H9 (cell line): ENCODE measurements at regions not wholly inside any gene's neighbourhood (a gene's known extent, or its start where the extent isn't known, plus 50 kb on each side); places are given as distances from the start of the nearest gene placed in this dataset.

Experiments used
- DNase-seq: peaks from one replicate; pipeline ENCODE4 v3.0.0-alpha.2; 2017
- H2AFZ ChIP-seq: one replicate; pipeline ENCODE4 v1.6.1; 2013; ENCODE audit warnings: mild to moderate bottlenecking, low read length, control low read depth, moderate library complexity
- H2AK5ac ChIP-seq: 2 replicates; pipeline ENCODE4 v1.6.1; 2013; ENCODE audit warnings: low read length, control low read depth, mixed read lengths; ENCODE audit not compliant: insufficient read length
- H2BK120ac ChIP-seq: one replicate; pipeline ENCODE4 v1.6.1; 2013; ENCODE audit warnings: low read depth, mild to moderate bottlenecking, low read length, control low read depth, inconsistent platforms; ENCODE audit not compliant: poor library complexity, severe bottlenecking
- H2BK12ac ChIP-seq: 2 replicates; pipeline ENCODE4 v1.6.1; 2013; ENCODE audit warnings: low read length, control low read depth, mixed read lengths, low read depth; ENCODE audit not compliant: insufficient read length
- H2BK15ac ChIP-seq: 2 replicates; pipeline ENCODE4 v1.6.1; 2013; ENCODE audit warnings: low read depth, low read length, control low read depth
- H2BK20ac ChIP-seq: one replicate; pipeline ENCODE4 v1.6.1; 2013; ENCODE audit warnings: low read depth, mild to moderate bottlenecking, low read length, control low read depth, inconsistent platforms; ENCODE audit not compliant: poor library complexity, severe bottlenecking
- H2BK5ac ChIP-seq: 2 replicates; pipeline ENCODE4 v1.6.1; 2013; ENCODE audit warnings: low read length, control low read depth, mixed read lengths; ENCODE audit not compliant: insufficient read length
- H3K14ac ChIP-seq: 2 replicates; pipeline ENCODE4 v1.6.1; 2013; ENCODE audit warnings: low read length, control low read depth; ENCODE audit not compliant: insufficient read depth
- H3K18ac ChIP-seq: 2 replicates; pipeline ENCODE4 v1.6.1; 2013; ENCODE audit warnings: low read depth, mild to moderate bottlenecking, mixed read lengths, low read length, control low read depth; ENCODE audit not compliant: insufficient read length
- H3K23ac ChIP-seq: 2 replicates; pipeline ENCODE4 v1.6.1; 2013; ENCODE audit warnings: low read length, control low read depth, mixed read lengths, low read depth; ENCODE audit not compliant: insufficient read length
- H3K23me2 ChIP-seq: 2 replicates; pipeline ENCODE4 v1.6.1; 2013; ENCODE audit warnings: low read depth, mild to moderate bottlenecking, mixed read lengths, low read length, control low read depth; ENCODE audit not compliant: insufficient read length, poor library complexity, severe bottlenecking
- H3K27ac ChIP-seq: 2 replicates; pipeline ENCODE4 v1.5.1; 2013; ENCODE audit warnings: low read length, control low read depth, mixed read lengths, low read depth; ENCODE audit not compliant: insufficient read length
- H3K27me3 ChIP-seq: 2 replicates; pipeline ENCODE4 v1.6.1; 2013; ENCODE audit warnings: low read length, control low read depth, inconsistent platforms; ENCODE audit not compliant: insufficient read depth
- H3K4ac ChIP-seq: 2 replicates; pipeline ENCODE4 v1.6.1; 2013; ENCODE audit warnings: low read depth, mild to moderate bottlenecking, control low read depth, inconsistent platforms, low read length, moderate library complexity
- H3K4me1 ChIP-seq: 2 replicates; pipeline ENCODE4 v1.6.1; 2013; ENCODE audit warnings: low read length, control low read depth, inconsistent platforms; ENCODE audit not compliant: insufficient read depth
- H3K4me2 ChIP-seq: 2 replicates; pipeline ENCODE4 v1.6.1; 2013; ENCODE audit warnings: low read length, control low read depth, mixed read lengths; ENCODE audit not compliant: insufficient read length, insufficient read depth
- H3K56ac ChIP-seq: 2 replicates; pipeline ENCODE4 v1.6.1; 2013; ENCODE audit warnings: low read depth, mild to moderate bottlenecking, mixed read lengths, low read length, control low read depth; ENCODE audit not compliant: insufficient read length
- H3K79me1 ChIP-seq: 2 replicates; pipeline ENCODE4 v1.6.1; 2013; ENCODE audit warnings: low read depth, mild to moderate bottlenecking, moderate library complexity, low read length, control low read depth, inconsistent platforms; ENCODE audit not compliant: insufficient read depth, poor library complexity, severe bottlenecking
- H3K79me2 ChIP-seq: 2 replicates; pipeline ENCODE4 v1.6.1; 2013; ENCODE audit warnings: low read length, control low read depth, inconsistent platforms; ENCODE audit not compliant: insufficient read depth
- H3K9ac ChIP-seq: 2 replicates; pipeline ENCODE4 v1.6.1; 2013; ENCODE audit warnings: low read length, control low read depth, mixed read lengths; ENCODE audit not compliant: insufficient read length; ENCODE audit errors: extremely low read depth
- H3K9me3 ChIP-seq: one replicate; pipeline ENCODE4 v1.6.1; 2013; ENCODE audit warnings: low read depth, low read length, inconsistent platforms; ENCODE audit not compliant: control insufficient read depth
- H3T11ph ChIP-seq: one replicate; pipeline ENCODE4 v1.6.1; 2013; ENCODE audit warnings: mild to moderate bottlenecking, low read length, control low read depth, inconsistent platforms
- H4K20me1 ChIP-seq: one replicate; pipeline ENCODE4 v1.6.1; 2013; ENCODE audit not compliant: control insufficient read depth, insufficient read length, insufficient read depth
- H4K5ac ChIP-seq: 2 replicates; pipeline ENCODE4 v1.6.1; 2013; ENCODE audit warnings: low read depth, mild to moderate bottlenecking, mixed read lengths, low read length, control low read depth; ENCODE audit not compliant: insufficient read length
- H4K8ac ChIP-seq: replicated peaks from 2 replicates; pipeline ENCODE4 v1.6.1; 2013; ENCODE audit warnings: low read length, control low read depth, mixed read lengths, low read depth; ENCODE audit not compliant: insufficient read length
- H4K91ac ChIP-seq: 2 replicates; pipeline ENCODE4 v1.6.1; 2013; ENCODE audit warnings: low read depth, mild to moderate bottlenecking, moderate library complexity, mixed read lengths, low read length, control low read depth; ENCODE audit not compliant: insufficient read length
- H3K27ac Mint-ChIP-seq, 3 experiments: 2 replicates in 2 of 3; 3 replicates in 1 of 3; pipeline ENCODE4 v1.8.0; 2020 to 2021; ENCODE audit warnings: mixed read lengths in 3 of 3, mild to moderate bottlenecking in 1 of 3, moderate library complexity in 1 of 3
- H3K27me3 Mint-ChIP-seq: 2 replicates; pipeline ENCODE4 v1.8.0; 2021; ENCODE audit warnings: low read depth, mild to moderate bottlenecking, moderate library complexity, mixed read lengths
- H3K36me3 Mint-ChIP-seq, 3 experiments: 2 replicates in 2 of 3; 3 replicates in 1 of 3; pipeline ENCODE4 v1.8.0; 2020 to 2021; ENCODE audit warnings: low read depth in 3 of 3, mixed read lengths in 3 of 3; ENCODE audit not compliant: insufficient read depth in 1 of 3
- H3K4me1 Mint-ChIP-seq, 2 experiments: 2 replicates each; pipeline ENCODE4 v1.8.0; 2020; ENCODE audit warnings: mixed read lengths in 2 of 2
- H3K4me3 Mint-ChIP-seq, 2 experiments: 2 replicates in 1 of 2; 3 replicates in 1 of 2; pipeline ENCODE4 v1.8.0; 2020 to 2021; ENCODE audit warnings: mild to moderate bottlenecking in 2 of 2, mixed read lengths in 2 of 2, moderate library complexity in 1 of 2
- H3K9me3 Mint-ChIP-seq, 2 experiments: 2 replicates in 1 of 2; 3 replicates in 1 of 2; pipeline ENCODE4 v1.8.0; 2020; ENCODE audit warnings: mild to moderate bottlenecking in 2 of 2, mixed read lengths in 2 of 2, moderate library complexity in 1 of 2
- WGBS: extraction: QIAGEN DNeasy Blood & Tissue Kit; methylation state at CpG from one replicate; pipeline ENCODE4 v1.1.7; 2013; ENCODE audit warnings: missing lambda C conversion rate, low lambda C conversion rate, mixed read lengths; ENCODE audit not compliant: insufficient read length; ENCODE audit errors: extremely low coverage; 5-methylcytosine and 5-hydroxymethylcytosine counted together
- TF ChIP-seq, protein P1 (sequence below): fragments of 200-600 bp; sonication (generic); conservative IDR thresholded peaks from 3 replicates; pipeline ENCODE4 v1.8.0; 2021; ENCODE audit warnings: antibody characterized with exemption, mild to moderate bottlenecking

DNA sequence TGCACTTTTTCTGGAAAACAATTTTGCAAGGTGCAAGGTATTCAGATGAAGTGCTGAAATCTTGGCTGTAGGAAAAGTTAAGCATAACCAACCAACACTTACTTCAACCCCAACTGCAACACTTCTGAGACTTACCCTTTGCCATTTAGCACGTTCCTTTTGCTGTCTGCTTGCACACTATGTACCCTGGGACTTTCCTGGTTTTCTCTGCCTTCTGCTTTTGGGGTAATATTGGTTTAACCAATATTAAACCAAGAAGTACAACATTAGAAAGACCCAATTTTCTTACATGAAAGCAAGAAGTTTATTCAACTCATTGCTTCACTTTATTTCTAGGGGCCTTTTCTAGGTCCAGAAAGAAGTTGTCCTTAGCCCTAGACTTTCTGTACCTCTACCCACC, 193.0 kb downstream of the HLX start:
- H2BK12ac ChIP-seq, result no peak overlapping the region
- H4K20me1 ChIP-seq, result no peaks in the 10 kb centered on the region
- no peak overlapping the region for H2AFZ ChIP-seq
- no peak overlapping the region for H2AK5ac ChIP-seq
- H4K5ac ChIP-seq, result no peak overlapping the region
- no peaks in the 10 kb centered on the region for H3K27me3 ChIP-seq
- no peak overlapping the region for H3T11ph ChIP-seq
- H3K23ac ChIP-seq, result no peak overlapping the region
- H4K91ac ChIP-seq, result no peak overlapping the region
- no peak overlapping the region for H3K4me3 Mint-ChIP-seq
- no peaks in the 10 kb centered on the region for H3K4me1 ChIP-seq
- H2BK5ac ChIP-seq, result no peak overlapping the region
- H3K27ac Mint-ChIP-seq, result no peak overlapping the region
- no peak for DNase-seq
- no peak overlapping the region for H3K56ac ChIP-seq
- H3K4me2 ChIP-seq, result no peak overlapping the region
- H3K14ac ChIP-seq, result no peak overlapping the region
- no peaks in the 10 kb centered on the region for H3K79me2 ChIP-seq
- H3K27ac ChIP-seq, result no peak overlapping the region
- H3K9ac ChIP-seq, result no peak overlapping the region
- H4K8ac ChIP-seq, result no peak overlapping the region
- no peaks in the 10 kb centered on the region; the same call in 1 of the 2 replicates for H3K27me3 Mint-ChIP-seq
- no peak overlapping the region for H2BK15ac ChIP-seq
- no peak overlapping the region for H3K4ac ChIP-seq
- no peaks in the 10 kb centered on the region for H3K23me2 ChIP-seq
- TF ChIP-seq, protein P1, sequence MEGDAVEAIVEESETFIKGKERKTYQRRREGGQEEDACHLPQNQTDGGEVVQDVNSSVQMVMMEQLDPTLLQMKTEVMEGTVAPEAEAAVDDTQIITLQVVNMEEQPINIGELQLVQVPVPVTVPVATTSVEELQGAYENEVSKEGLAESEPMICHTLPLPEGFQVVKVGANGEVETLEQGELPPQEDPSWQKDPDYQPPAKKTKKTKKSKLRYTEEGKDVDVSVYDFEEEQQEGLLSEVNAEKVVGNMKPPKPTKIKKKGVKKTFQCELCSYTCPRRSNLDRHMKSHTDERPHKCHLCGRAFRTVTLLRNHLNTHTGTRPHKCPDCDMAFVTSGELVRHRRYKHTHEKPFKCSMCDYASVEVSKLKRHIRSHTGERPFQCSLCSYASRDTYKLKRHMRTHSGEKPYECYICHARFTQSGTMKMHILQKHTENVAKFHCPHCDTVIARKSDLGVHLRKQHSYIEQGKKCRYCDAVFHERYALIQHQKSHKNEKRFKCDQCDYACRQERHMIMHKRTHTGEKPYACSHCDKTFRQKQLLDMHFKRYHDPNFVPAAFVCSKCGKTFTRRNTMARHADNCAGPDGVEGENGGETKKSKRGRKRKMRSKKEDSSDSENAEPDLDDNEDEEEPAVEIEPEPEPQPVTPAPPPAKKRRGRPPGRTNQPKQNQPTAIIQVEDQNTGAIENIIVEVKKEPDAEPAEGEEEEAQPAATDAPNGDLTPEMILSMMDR, result no peak
- WGBS, result no CpG with 5 or more reads among the region's 1 CpG
- H3K18ac ChIP-seq, result no peak overlapping the region
- no peak overlapping the region for H2BK20ac ChIP-seq
- peaks cover 10 to 12% of the 10 kb centered on the region in 2 experiments; a peak in 3 of 5 replicates for H3K9me3 Mint-ChIP-seq
- no peaks in the 10 kb centered on the region for H3K9me3 ChIP-seq
- no peaks in the 10 kb centered on the region for H3K79me1 ChIP-seq
- H3K4me1 Mint-ChIP-seq, result no peaks in the 10 kb centered on the region
- H3K36me3 Mint-ChIP-seq, result peaks cover 0 to 7% (median 0%) of the 10 kb centered on the region in 3 experiments; a peak in 1 of 7 replicates
- H2BK120ac ChIP-seq, result no peak overlapping the region
